HG03520 (cell line): ENCODE measurements at regions not wholly inside any gene's neighbourhood (a gene's known extent, or its start where the extent isn't known, plus 50 kb on each side); places are given as distances from the start of the nearest gene placed in this dataset.
"Not testable (repeated sequence)": the region's sequence is repeated elsewhere in the genome, so short reads cannot be mapped to it uniquely, and the experiment has no call there.

ENCODE experiments used
- ATAC-seq: cut with Tn5 transposase; IDR thresholded peaks from one replicate; pipeline ENCODE4 v1.9.1; 2021; ENCODE audit warnings: mild to moderate bottlenecking, moderate library complexity; ENCODE audit not compliant: unreplicated experiment

- ATAC-seq: no peak
These were observed 695.7 kb upstream of the AGA start for GRCh38 chr4:178137732-178138471.

GRCh38 chr4:178138491-178138890 is 696.3 kb upstream of the AGA start:
- no peak for ATAC-seq

GRCh38 chr4:178140326-178140915 is 698.2 kb upstream of the AGA start:
- ATAC-seq: no peak

DNA sequence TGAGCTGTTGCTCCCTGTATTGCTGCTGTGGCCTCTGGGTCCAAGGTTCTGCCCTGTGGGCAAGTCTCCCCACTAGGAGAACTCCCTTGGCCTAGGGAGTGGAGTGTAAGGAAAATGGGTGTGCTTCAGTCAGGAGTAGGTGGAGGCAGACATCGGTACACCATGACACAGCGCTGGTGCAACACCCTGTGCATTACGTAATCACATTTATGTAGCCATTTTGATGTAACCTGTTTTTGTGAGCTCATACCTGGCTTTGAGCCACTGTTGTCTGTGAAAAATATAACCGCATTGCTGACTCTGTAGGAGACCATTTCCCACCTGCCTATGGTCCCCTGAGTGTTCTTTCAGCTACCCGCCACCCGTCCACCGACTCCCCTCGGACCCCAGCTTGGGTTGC is 700.5 kb upstream of the AGA start:
- ATAC-seq: no peak

- ATAC-seq: no peak
These were observed 705.9 kb upstream of the AGA start for GRCh38 chr4:178148106-178148505.

DNA sequence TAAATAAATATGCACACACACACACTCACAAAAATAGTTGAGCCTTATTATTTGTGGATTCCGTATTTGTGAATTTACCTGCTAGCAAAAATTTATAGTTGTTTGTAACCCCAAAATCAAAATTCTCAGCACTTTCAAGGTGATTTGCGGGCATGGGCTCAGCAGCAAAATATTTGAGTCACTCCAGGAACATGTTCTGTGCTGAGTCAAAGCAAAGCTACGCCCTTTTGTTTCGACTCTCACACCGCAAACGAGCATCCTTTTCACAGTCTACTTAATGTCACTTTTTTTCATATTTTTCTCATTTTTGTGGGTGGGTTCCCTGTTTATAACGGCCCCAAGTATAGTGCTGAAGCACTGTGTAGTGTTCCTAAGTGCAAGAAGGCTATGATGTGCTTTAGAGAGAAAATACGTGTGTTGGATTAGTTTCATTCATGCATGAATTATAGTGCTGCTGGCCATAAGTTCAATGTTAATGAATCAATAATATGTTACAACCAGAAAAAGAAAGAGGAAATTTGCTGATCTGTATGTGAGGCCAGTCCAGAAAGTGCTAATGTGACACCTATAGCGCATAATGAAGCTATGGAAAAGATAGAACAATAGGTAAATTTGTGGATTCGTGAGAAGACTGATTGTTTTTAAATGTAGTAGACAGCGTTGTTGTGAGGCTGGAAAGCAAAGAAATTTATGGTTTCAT is 723.2 kb upstream of the AGA start:
- ATAC-seq: no peak

DNA sequence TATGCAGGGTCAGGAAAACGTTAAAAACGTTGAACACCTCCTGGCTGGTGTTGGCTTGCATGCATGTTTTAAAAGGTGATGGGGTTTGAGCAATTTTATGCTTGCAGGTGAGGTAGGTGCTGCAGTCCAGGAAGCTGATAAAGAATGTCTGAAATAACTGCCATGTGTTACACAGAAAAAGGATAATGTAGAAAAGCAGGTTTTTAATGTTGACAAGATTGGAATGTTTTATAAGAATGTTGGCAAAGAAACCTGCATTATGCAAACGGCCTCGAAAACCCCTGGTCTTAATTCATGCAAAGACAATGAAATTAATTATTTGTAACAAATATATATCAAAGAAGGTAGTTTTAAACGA is 723.7 kb upstream of the AGA start:
- ATAC-seq: no peak

DNA sequence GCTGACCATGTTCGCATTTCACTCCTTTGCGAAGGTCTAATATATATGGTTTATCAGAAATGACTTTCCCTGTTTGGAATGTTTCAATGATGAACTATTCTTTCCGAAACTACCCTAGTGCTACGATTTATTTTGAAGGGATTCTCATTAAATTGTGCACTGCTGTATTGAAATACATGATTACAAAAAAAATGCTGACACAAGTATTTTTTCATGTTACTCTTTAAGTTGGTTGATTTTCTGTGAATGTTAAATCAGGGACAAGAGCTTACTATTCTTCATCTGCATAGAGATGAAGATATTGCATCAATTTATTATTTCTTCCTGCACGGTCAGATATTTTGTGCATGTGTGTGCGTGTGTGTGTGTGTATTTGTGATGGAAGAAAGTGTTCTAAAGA is 731.5 kb upstream of the AGA start:
- no peak for ATAC-seq

GRCh38 chr4:178174756-178175155 is 732.5 kb upstream of the AGA start:
- ATAC-seq: no peak

DNA sequence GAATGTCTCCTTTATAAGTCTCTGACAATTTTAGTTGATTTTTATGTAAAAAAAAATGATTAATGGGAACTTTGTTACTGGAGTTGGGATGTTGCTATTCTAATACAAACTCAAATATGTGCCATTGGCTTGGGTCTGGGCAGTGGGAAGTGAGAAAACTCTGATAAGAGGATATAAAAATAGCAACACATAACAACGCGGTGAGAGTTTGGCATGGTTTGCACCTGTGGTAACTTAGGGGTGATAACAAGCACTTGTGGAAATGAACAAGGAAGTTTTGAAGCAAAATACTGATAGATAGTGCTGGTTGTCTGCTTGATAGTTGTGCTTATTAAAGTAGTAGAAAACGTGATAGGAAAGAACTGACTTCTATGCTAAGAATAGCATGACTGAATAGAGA is 743.3 kb upstream of the AGA start:
- no peak for ATAC-seq

DNA sequence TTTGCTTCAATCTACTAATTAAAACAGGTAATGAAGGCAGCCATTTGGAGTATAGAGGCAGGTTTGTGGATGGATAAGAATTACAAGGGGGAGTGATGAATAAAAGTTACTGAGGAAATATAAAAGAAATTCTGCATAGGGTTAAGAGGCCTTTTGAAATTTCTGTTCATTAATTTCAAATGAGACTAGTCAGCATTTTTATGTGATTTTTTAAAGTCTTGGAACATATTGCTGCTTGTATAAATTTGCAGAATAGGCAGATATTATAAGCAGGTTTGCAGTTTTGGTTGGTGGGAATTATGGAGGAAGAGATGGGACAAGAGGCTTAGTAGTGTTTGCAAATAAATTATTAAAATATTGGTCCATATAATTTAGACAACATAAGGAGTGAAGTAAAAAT is 750.4 kb upstream of the AGA start:
- no peak for ATAC-seq

- ATAC-seq: no peak
These were observed 754.6 kb upstream of the AGA start for GRCh38 chr4:178196751-178197374.

DNA sequence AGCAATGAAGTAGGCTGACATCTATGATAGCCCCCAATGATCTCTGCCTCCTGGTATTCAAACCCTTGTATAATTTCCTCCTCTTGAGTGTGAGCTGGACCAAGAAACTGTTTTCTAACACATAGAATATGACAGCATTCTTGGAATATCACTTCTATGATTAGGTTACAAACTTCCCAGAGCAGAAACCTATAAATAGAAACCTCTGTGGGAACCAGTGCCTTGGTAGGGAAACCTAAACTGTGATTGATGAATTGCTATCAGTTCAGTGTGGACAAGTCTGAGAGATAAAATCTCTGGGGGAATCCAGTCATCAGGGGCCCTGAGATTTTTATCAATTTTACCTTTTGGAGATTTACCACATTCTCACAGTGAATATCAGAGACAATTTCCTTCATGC is 756.5 kb upstream of the AGA start:
- no peak for ATAC-seq

DNA sequence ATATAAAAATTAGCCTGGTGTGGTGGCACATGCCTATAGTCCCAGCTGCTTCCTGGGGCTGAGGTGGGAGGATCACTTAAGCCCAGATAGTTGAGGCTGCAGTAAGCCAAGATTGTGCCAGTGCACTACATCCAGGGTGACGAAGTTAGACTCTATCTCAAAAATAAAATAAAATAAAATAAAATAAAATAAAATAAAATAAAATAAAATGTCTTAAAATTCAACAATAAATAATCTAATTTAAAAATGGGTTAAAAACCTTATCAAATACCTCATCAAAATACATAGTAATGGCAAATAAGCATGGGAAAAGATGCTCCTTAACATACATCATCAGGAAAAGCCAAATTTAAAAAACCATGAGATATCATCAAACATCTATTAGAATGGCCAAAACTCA is 760.2 kb upstream of the AGA start:
- ATAC-seq: no peak

GRCh38 chr4:178205826-178206225 is 763.6 kb upstream of the AGA start:
- no peak for ATAC-seq

GRCh38 chr4:178215309-178215708 is 773.1 kb upstream of the AGA start:
- no peak for ATAC-seq

GRCh38 chr4:178215763-178216162 is 773.5 kb upstream of the AGA start:
- no peak for ATAC-seq

GRCh38 chr4:178226421-178226820 is 784.2 kb upstream of the AGA start:
- ATAC-seq: not testable (repeated sequence)

- ATAC-seq: no peak
These were observed 791.7 kb upstream of the AGA start for GRCh38 chr4:178233906-178234305.

- ATAC-seq: no peak
These were observed 798.7 kb upstream of the AGA start for GRCh38 chr4:178240891-178241290.

DNA sequence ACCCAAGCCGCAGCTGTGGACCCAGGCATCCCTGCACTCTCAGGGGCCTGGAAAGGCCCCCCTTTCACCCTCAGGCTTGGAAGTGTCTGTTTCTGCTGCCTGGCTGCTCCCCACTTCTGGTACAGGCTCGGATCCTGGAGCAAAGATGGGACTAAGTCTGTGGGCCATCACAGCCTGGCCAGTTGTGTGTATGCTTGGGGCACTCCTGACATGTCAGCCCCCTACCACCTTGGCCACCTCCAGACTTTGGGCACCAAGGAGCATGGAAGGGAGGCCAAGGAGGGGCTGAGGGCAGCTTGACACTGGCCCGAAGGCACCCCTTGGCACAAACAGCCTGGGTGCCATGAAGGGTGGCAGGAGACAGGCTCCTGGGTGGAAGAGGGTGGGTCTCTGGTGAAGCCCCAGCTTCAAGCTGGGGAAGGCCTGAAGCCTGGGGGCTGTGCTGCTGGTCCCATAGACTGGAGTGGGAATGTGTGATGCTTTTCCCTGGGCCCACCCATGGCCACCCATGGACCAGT is 799.4 kb upstream of the AGA start:
- no peak for ATAC-seq

- ATAC-seq: no peak
These were observed 800.4 kb upstream of the AGA start for GRCh38 chr4:178242655-178243054.
